ENCODE measurements at regions not wholly inside any gene's neighbourhood (a gene's known extent, or its start where the extent isn't known, plus 50 kb on each side); places are given as distances from the start of the nearest gene placed in this dataset.

DNA sequence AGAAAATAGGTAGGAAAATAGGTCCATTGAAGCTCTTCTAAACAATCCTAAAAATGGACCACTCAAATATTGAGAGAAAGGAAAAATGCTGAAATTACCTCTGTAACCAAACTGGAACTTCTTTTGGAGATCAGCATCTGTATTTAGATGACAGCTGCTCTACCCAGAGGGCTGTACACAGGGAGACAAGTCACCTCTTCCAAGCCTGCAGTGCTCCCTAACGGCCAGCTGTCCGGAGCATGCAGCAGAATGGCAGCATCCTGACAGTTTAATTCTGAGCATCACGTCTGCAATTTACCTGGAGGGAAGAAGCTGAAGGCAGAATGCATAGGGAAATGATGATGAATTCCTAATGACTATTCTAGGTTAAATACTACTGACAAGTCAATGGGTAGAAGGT is 62.8 kb upstream of the DIAPH3 start:
- no peak for TF ChIP-seq EZH2 (IDR thresholded peaks at IDR 0.05; ENCODE audit: low read length, missing control alignments)
- TF ChIP-seq, protein P1, sequence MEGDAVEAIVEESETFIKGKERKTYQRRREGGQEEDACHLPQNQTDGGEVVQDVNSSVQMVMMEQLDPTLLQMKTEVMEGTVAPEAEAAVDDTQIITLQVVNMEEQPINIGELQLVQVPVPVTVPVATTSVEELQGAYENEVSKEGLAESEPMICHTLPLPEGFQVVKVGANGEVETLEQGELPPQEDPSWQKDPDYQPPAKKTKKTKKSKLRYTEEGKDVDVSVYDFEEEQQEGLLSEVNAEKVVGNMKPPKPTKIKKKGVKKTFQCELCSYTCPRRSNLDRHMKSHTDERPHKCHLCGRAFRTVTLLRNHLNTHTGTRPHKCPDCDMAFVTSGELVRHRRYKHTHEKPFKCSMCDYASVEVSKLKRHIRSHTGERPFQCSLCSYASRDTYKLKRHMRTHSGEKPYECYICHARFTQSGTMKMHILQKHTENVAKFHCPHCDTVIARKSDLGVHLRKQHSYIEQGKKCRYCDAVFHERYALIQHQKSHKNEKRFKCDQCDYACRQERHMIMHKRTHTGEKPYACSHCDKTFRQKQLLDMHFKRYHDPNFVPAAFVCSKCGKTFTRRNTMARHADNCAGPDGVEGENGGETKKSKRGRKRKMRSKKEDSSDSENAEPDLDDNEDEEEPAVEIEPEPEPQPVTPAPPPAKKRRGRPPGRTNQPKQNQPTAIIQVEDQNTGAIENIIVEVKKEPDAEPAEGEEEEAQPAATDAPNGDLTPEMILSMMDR (conservative IDR thresholded peaks at IDR 0.05 in 1 of 2, IDR thresholded peaks at IDR 0.05 in 1 of 2; ENCODE audit: low read depth in 1 of 2, low read length in 2 of 2), result peak; percentile 45 to 55
- H3K4me1 ChIP-seq (ENCODE audit: control insufficient read depth, extremely low read depth, insufficient read depth, low read length), result no peaks in the 10 kb centered on the region
- DNase-seq (ENCODE audit: low read depth in 2 of 2), result peak; percentile 14 to 54

DNA sequence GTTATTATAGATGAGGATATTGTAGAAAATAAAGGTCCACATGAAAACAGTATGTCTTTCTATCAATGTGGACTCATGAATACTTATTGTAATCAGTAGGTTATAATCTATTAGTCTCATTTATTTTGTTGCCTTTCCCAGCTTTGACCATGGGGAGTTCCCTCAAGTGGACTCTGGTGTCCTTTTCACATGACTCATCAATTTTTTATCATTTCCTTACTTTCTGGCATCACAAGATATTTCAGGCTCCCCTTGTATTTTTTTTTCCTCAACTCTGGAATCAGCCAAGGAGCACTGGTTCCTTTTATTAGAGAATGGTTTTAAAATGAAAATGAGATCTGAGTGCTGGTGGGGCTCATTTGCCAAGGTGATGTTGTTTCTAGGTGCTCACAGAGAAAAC is 63.4 kb upstream of the DIAPH3 start:
- Histone ChIP-seq H3K9me3 (ENCODE audit: control insufficient read depth, insufficient read depth, low read depth, low read length) (no peaks in the 10 kb centered on the region), H3K9ac (ENCODE audit: insufficient read depth, low read length) (no peak overlapping the region), H4K20me1 (ENCODE audit: control insufficient read depth, extremely low read depth, insufficient read depth, low read length) (no peaks in the 10 kb centered on the region), H3K27me3 (ENCODE audit: control insufficient read depth, insufficient read depth, low read length) (no peaks in the 10 kb centered on the region), H2AFZ (ENCODE audit: low read length) (no peak overlapping the region), H3K4me3 (replicated peaks in 1 of 4; ENCODE audit: control extremely low read depth in 1 of 4, insufficient read depth in 1 of 4, low read depth in 3 of 4, low read length in 4 of 4) (no peak overlapping the region), H3K4me1 (ENCODE audit: control insufficient read depth, extremely low read depth, insufficient read depth, low read length) (no peaks in the 10 kb centered on the region), H3K4me2 (ENCODE audit: extremely low read depth, insufficient read depth, low read length) (no peak overlapping the region), H3K79me2 (ENCODE audit: control insufficient read depth, insufficient read depth, low read length) (no peaks in the 10 kb centered on the region), H3K27ac (ENCODE audit: insufficient read depth, low read length) (no peak overlapping the region), H3K36me3 (ENCODE audit: control insufficient read depth, insufficient read depth, low read length) (no peaks in the 10 kb centered on the region)
- peak in 1 of 2 donors; percentile 1 for DNase-seq (ENCODE audit: low read depth in 2 of 2)
- TF ChIP-seq EZH2 (IDR thresholded peaks at IDR 0.05; ENCODE audit: low read length, missing control alignments), result no peak
- TF ChIP-seq, protein P1 (conservative IDR thresholded peaks at IDR 0.05 in 1 of 2, IDR thresholded peaks at IDR 0.05 in 1 of 2; ENCODE audit: low read depth in 1 of 2, low read length in 2 of 2), result no peak

More for the DNA sequence above, 62.8 kb upstream of the DIAPH3 start:
- Histone ChIP-seq H3K36me3 (ENCODE audit: control insufficient read depth, insufficient read depth, low read length) (no peaks in the 10 kb centered on the region), H2AFZ (ENCODE audit: low read length) (no peak overlapping the region), H3K27ac (ENCODE audit: insufficient read depth, low read length) (no peak overlapping the region), H3K79me2 (ENCODE audit: control insufficient read depth, insufficient read depth, low read length) (no peaks in the 10 kb centered on the region), H3K4me3 (replicated peaks in 1 of 4; ENCODE audit: control extremely low read depth in 1 of 4, insufficient read depth in 1 of 4, low read depth in 3 of 4, low read length in 4 of 4) (no peak overlapping the region), H4K20me1 (ENCODE audit: control insufficient read depth, extremely low read depth, insufficient read depth, low read length) (no peaks in the 10 kb centered on the region), H3K9me3 (ENCODE audit: control insufficient read depth, insufficient read depth, low read depth, low read length) (no peaks in the 10 kb centered on the region), H3K9ac (ENCODE audit: insufficient read depth, low read length) (no peak overlapping the region), H3K27me3 (ENCODE audit: control insufficient read depth, insufficient read depth, low read length) (no peaks in the 10 kb centered on the region), H3K4me2 (ENCODE audit: extremely low read depth, insufficient read depth, low read length) (no peak overlapping the region)

DNA sequence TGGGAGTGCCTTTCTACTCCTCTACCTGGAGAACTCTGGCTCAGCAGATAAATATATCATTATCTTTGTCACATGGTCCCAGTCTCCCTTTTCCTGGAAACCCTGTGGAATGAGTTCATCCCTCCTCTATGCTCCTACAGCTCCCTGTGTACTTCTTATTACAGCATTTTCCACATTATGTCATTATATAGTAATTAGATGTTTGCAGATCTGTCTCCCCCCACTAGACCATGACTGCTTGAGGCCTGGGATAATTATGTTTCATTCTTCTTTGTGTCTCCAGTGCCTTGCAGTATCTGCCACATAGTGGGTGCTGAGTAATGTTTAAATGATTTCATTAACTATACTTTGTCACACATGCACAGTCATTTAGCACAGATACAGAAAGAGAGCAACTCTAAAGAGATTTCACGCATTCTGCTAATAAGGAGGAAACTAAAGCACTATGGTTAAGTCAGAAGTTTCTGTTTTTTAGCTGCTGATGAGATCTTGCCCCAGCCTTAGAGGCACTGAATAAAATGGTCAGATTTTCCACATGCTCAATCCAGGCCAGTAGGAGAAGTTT is 66.1 kb upstream of the DIAPH3 start:
- H3K27me3 ChIP-seq (ENCODE audit: control insufficient read depth, insufficient read depth, low read length), result no peaks in the 10 kb centered on the region
- H3K4me2 ChIP-seq (ENCODE audit: extremely low read depth, insufficient read depth, low read length), result no peak overlapping the region
- no peaks in the 10 kb centered on the region for H4K20me1 ChIP-seq (ENCODE audit: control insufficient read depth, extremely low read depth, insufficient read depth, low read length)
- DNase-seq (ENCODE audit: low read depth in 2 of 2), result peak in 1 of 2 donors; percentile 77
- H3K9ac ChIP-seq (ENCODE audit: insufficient read depth, low read length), result no peak overlapping the region
- H3K79me2 ChIP-seq (ENCODE audit: control insufficient read depth, insufficient read depth, low read length), result no peaks in the 10 kb centered on the region
- H3K27ac ChIP-seq (ENCODE audit: insufficient read depth, low read length), result no peak overlapping the region
- no peak for TF ChIP-seq EZH2 (IDR thresholded peaks at IDR 0.05; ENCODE audit: low read length, missing control alignments)
- TF ChIP-seq, protein P1 (conservative IDR thresholded peaks at IDR 0.05 in 1 of 2, IDR thresholded peaks at IDR 0.05 in 1 of 2; ENCODE audit: low read depth in 1 of 2, low read length in 2 of 2), result no peak
- no peaks in the 10 kb centered on the region for H3K9me3 ChIP-seq (ENCODE audit: control insufficient read depth, insufficient read depth, low read depth, low read length)
- no peak overlapping the region for H3K4me3 ChIP-seq (replicated peaks in 1 of 4; ENCODE audit: control extremely low read depth in 1 of 4, insufficient read depth in 1 of 4, low read depth in 3 of 4, low read length in 4 of 4)
- no peaks in the 10 kb centered on the region for H3K4me1 ChIP-seq (ENCODE audit: control insufficient read depth, extremely low read depth, insufficient read depth, low read length)
- H2AFZ ChIP-seq (ENCODE audit: low read length), result no peak overlapping the region
- no peaks in the 10 kb centered on the region for H3K36me3 ChIP-seq (ENCODE audit: control insufficient read depth, insufficient read depth, low read length)
